K562 (cell line): ENCODE measurements at regions not wholly inside any gene's neighbourhood (a gene's known extent, or its start where the extent isn't known, plus 50 kb on each side); places are given as distances from the start of the nearest gene placed in this dataset.

Experiments
- ATAC-seq: fragments of 200-7000 bp; cut with Tn5 transposase; 3 replicates; pipeline ENCODE4 v1.9.1; 2020; ENCODE audit warnings: moderate library complexity
- BruUV-seq: library from RNA; stranded (reverse); fragments of 400-500 nt; replicated peaks from 2 replicates; lab custom pipeline; 2021; lab: Mats Ljungman, UMichigan
- CTCF ChIA-PET: fragments of 300-600 bp; formaldehyde crosslinking; extraction: SDS; loops from one replicate; lab custom pipeline; 2021; ENCODE audit warnings: low intra/inter-chr PET ratio; lab: Yijun Ruan, JAX
- POLR2A ChIA-PET: fragments of 300-600, 350-650 bp; sonication (Branson Sonifier 250); formaldehyde crosslinking; extraction: SDS; loops from one replicate; lab custom pipeline; 2021; ENCODE audit warnings: antibody characterized with exemption, inconsistent platforms; lab: Yijun Ruan, JAX
- DNase-seq, 4 experiments: peaks; one replicate each; pipeline versions ENCODE4 v3.0.0 to v3.0.0-alpha.2; 2011 to 2018; ENCODE audit warnings: low spot score in 3 of 4, mixed read lengths in 3 of 4; ENCODE audit errors: extremely low read depth in 1 of 4
- FAIRE-seq: peaks from 2 replicates; lab custom pipeline; 2011; peaks lifted over from hg19 to GRCh38; lab: Jason Lieb, UNC
- H2AFZ ChIP-seq: 2 replicates; pipeline ENCODE4 v1.6.0; 2011; ENCODE audit warnings: low read depth, low read length, control low read depth, inconsistent platforms
- H3K27ac ChIP-seq: fragments of 200-600 bp; 3 replicates; pipeline ENCODE4 v1.8.0; 2011; ENCODE audit warnings: low read depth, mild to moderate bottlenecking, control low read depth, inconsistent platforms, low read length, moderate library complexity, mixed read lengths; ENCODE audit errors: extremely low read depth
- H3K27me3 ChIP-seq, 2 experiments: fragments of 300-600 bp in 1 of 2; 2 replicates in 1 of 2; 3 replicates in 1 of 2; pipeline versions ENCODE4 v1.6.0 to v1.8.0; 2011; ENCODE audit warnings: inconsistent platforms in 2 of 2, low read length in 2 of 2, mild to moderate bottlenecking in 1 of 2, mixed read lengths in 1 of 2, moderate library complexity in 1 of 2; ENCODE audit not compliant: control insufficient read depth in 2 of 2, insufficient read depth in 2 of 2
- H3K36me3 ChIP-seq: fragments of 300-600 bp; 3 replicates; pipeline ENCODE4 v1.8.0; 2011; ENCODE audit warnings: mild to moderate bottlenecking, low read length, inconsistent platforms; ENCODE audit not compliant: control insufficient read depth, insufficient read depth
- H3K4me1 ChIP-seq, 2 experiments: fragments of 200-600 bp in 1 of 2; replicated peaks in 1 of 2; 2 replicates in 1 of 2; 3 replicates in 1 of 2; pipeline versions ENCODE4 v1.5.1 to v1.8.0; 2011; ENCODE audit warnings: inconsistent platforms in 2 of 2, low read length in 2 of 2, mild to moderate bottlenecking in 1 of 2, mixed read lengths in 1 of 2, moderate library complexity in 1 of 2; ENCODE audit not compliant: control insufficient read depth in 2 of 2, insufficient read depth in 2 of 2
- H3K4me2 ChIP-seq: 2 replicates; pipeline ENCODE4 v1.6.1; 2011; ENCODE audit warnings: low read length, control low read depth, inconsistent platforms, mixed read lengths; ENCODE audit not compliant: insufficient read depth
- H3K4me3 ChIP-seq: fragments of 200-600 bp; sonication (generic), shearing (Covaris generic); 2 replicates; pipeline ENCODE4 v1.5.1; 2016; ENCODE audit warnings: control low read depth, inconsistent platforms
- H3K79me2 ChIP-seq: fragments of 200-600 bp; 3 replicates; pipeline ENCODE4 v1.8.0; 2011; ENCODE audit warnings: low read length, inconsistent platforms; ENCODE audit not compliant: control insufficient read depth, insufficient read depth
- H3K9ac ChIP-seq, 2 experiments: 2 replicates each; pipeline versions ENCODE4 v1.6.0 to v1.6.1; 2011; ENCODE audit warnings: low read depth in 2 of 2, low read length in 2 of 2, control low read depth in 1 of 2, inconsistent platforms in 1 of 2, mild to moderate bottlenecking in 1 of 2, mixed read lengths in 1 of 2; ENCODE audit not compliant: insufficient read depth in 1 of 2
- H3K9me1 ChIP-seq: one replicate; pipeline ENCODE4 v1.6.0; 2011; ENCODE audit warnings: inconsistent platforms, mild to moderate bottlenecking, low read length, moderate library complexity; ENCODE audit not compliant: control insufficient read depth, insufficient read depth
- H3K9me3 ChIP-seq: replicated peaks from 2 replicates; pipeline ENCODE4 v1.5.1; 2011; ENCODE audit warnings: low read depth, low read length, inconsistent platforms; ENCODE audit not compliant: control insufficient read depth, insufficient read depth
- H4K20me1 ChIP-seq: replicated peaks from 2 replicates; pipeline ENCODE4 v1.6.1; 2011; ENCODE audit warnings: low read length, inconsistent platforms, mixed read lengths; ENCODE audit not compliant: control insufficient read depth, insufficient read depth
- DLX4 ChIP-seq: fragments of 250-450 bp; sonication (Bioruptor Pico); IDR thresholded peaks from 2 replicates; pipeline ENCODE4 v1.6.1; 2021; ENCODE audit warnings: mild to moderate bottlenecking
- HMG20B ChIP-seq: fragments of 250-450 bp; sonication (Bioruptor Pico); IDR thresholded peaks from 2 replicates; pipeline ENCODE4 v1.5.0; 2021; ENCODE audit warnings: mild to moderate bottlenecking
- KDM2B ChIP-seq: fragments of 250-450 bp; sonication (Bioruptor Pico); IDR thresholded peaks from 2 replicates; pipeline ENCODE4 v1.8.0; 2021; ENCODE audit warnings: mild to moderate bottlenecking, moderate library complexity
- NR1H2 ChIP-seq: sonication (generic); formaldehyde crosslinking; IDR thresholded peaks from 2 replicates; pipeline ENCODE4 v1.4.0; 2020; ENCODE audit warnings: mild to moderate bottlenecking, missing genetic modification reagents
- PKNOX1 ChIP-seq: fragments of 450-650 bp; IDR thresholded peaks from 2 replicates; pipeline ENCODE4 v1.6.1; 2016
- SOX6 ChIP-seq: fragments of 450-650 bp; IDR thresholded peaks from 2 replicates; pipeline ENCODE4 v1.6.1; 2014; ENCODE audit warnings: mild to moderate bottlenecking
- XRCC5 ChIP-seq: fragments of 200-400 bp; formaldehyde crosslinking; IDR thresholded peaks from 2 replicates; pipeline ENCODE4 v1.6.1; 2017; ENCODE audit warnings: low read depth, mild to moderate bottlenecking, low read length
- ZFX ChIP-seq: sonication (generic); formaldehyde crosslinking; IDR thresholded peaks from 2 replicates; pipeline ENCODE4 v1.8.0; 2022; ENCODE audit warnings: mild to moderate bottlenecking, missing genetic modification reagents, moderate library complexity
- ZMIZ1 ChIP-seq, 2 experiments: fragments of 150-350 bp in 1 of 2; IDR thresholded peaks; 2 replicates each; pipeline ENCODE4 v1.6.1; 2012 to 2016; ENCODE audit warnings: low read depth in 2 of 2, low read length in 2 of 2, mild to moderate bottlenecking in 1 of 2, moderate library complexity in 1 of 2
- ZNF717 ChIP-seq: fragments of 250-450 bp; sonication (Bioruptor Pico); IDR thresholded peaks from 2 replicates; pipeline ENCODE4 v1.5.0; 2021
- WGBS: fragments of 100-300 bp; shearing (Covaris generic); methylation state at CpG from one replicate; pipeline ENCODE4 v1.1.6; 2016; ENCODE audit warnings: low coverage, mixed read lengths; ENCODE audit not compliant: insufficient coverage; ENCODE audit errors: missing lambda C conversion rate; 5-methylcytosine and 5-hydroxymethylcytosine counted together
- in situ Hi-C: fragments of 300-500 bp; cut with MboI; formaldehyde crosslinking; loops from 4 replicates; pipeline ENCODE4 v1.15.0; 2018; ENCODE audit warnings: inconsistent platforms, mixed read lengths
- intact Hi-C: fragments of 100-400 bp; cut with micrococcal nuclease; formaldehyde crosslinking; loops from 2 replicates; pipeline ENCODE4 v1.14.2; 2022

GRCh38 chr13:24042710-24043440, 117.6 kb upstream of the SPATA13 start:
- no peaks in the 10 kb centered on the region for H3K79me2 ChIP-seq
- ATAC-seq (no peak), FAIRE-seq (no peak), DNase-seq (no peak)
- H4K20me1 ChIP-seq: no peaks in the 10 kb centered on the region
- CTCF ChIA-PET: no interaction called here
- intact Hi-C loops: no loop called here
- H3K27me3 ChIP-seq: peaks cover 2 to 5% of the 10 kb centered on the region in 2 experiments; a peak in 1 of 5 replicates
- no peak overlapping the region for H3K4me3 ChIP-seq
- POLR2A ChIA-PET: no interaction called here
- WGBS: under 1% methylated on average over 12 of the region's 17 CpGs
- H3K4me2 ChIP-seq: no peak overlapping the region
- no peaks in the 10 kb centered on the region for H3K9me1 ChIP-seq
- TF ChIP-seq DLX4 (CRISPR knock-in tag): no peak
- no peak overlapping the region for H3K9ac ChIP-seq
- no peaks in the 10 kb centered on the region for H3K4me1 ChIP-seq
- no peaks in the 10 kb centered on the region for H3K9me3 ChIP-seq
- no TSS peak for BruUV-seq
- H2AFZ ChIP-seq: no peak overlapping the region
- H3K36me3 ChIP-seq: no peaks in the 10 kb centered on the region
- H3K27ac ChIP-seq: no peak overlapping the region
- in situ Hi-C loops: no loop called here

- no TSS peak for BruUV-seq
- WGBS: 5% methylated on average over 7 of the region's 9 CpGs
- H3K9me1 ChIP-seq: no peaks in the 10 kb centered on the region
- H3K36me3 ChIP-seq: no peaks in the 10 kb centered on the region
- H3K79me2 ChIP-seq: no peaks in the 10 kb centered on the region
- no peak overlapping the region for H3K4me2 ChIP-seq
- peaks cover 0 to 5% of the 10 kb centered on the region in 2 experiments; a peak in 1 of 5 replicates for H3K27me3 ChIP-seq
- no peaks in the 10 kb centered on the region for H3K9me3 ChIP-seq
- in situ Hi-C loops: no loop called here
- no peak overlapping the region for H2AFZ ChIP-seq
- ATAC-seq (no peak), FAIRE-seq (no peak), DNase-seq (no peak)
- H3K4me1 ChIP-seq: no peaks in the 10 kb centered on the region
- H3K27ac ChIP-seq: no peak overlapping the region
- intact Hi-C loops: no loop called here
- ChIA-PET POLR2A (no interaction called here), CTCF (no interaction called here)
- no peak overlapping the region for H3K4me3 ChIP-seq
- H3K9ac ChIP-seq: no peak overlapping the region
- H4K20me1 ChIP-seq: no peaks in the 10 kb centered on the region
- TF ChIP-seq XRCC5: no peak
- TF ChIP-seq PKNOX1: no peak
- no peak for TF ChIP-seq HMG20B (CRISPR knock-in tag)
- TF ChIP-seq NR1H2 (CRISPR knock-in tag): no peak
- no peak for TF ChIP-seq SOX6
- TF ChIP-seq ZMIZ1 (IDR thresholded peaks at IDR 0.05; ENCODE audit: low read depth in 2 of 2, low read length in 2 of 2): no peak
- TF ChIP-seq KDM2B (CRISPR knock-in tag): no peak
- TF ChIP-seq ZNF717 (CRISPR knock-in tag): no peak
- TF ChIP-seq ZFX: no peak
These were observed 116.8 kb upstream of the SPATA13 start for GRCh38 chr13:24043590-24044350.
